Suprapubic skin (tissue), 4 donors: ENCODE measurements at regions not wholly inside any gene's neighbourhood (a gene's known extent, or its start where the extent isn't known, plus 50 kb on each side); places are given as distances from the start of the nearest gene placed in this dataset.

Source experiments
- CTCF ChIP-seq, 2 donors: fragments of 200-600 bp in 1 of 2; fragments of 450-650 bp in 1 of 2; sonication (generic) in 1 of 2; IDR thresholded peaks; one replicate each; pipeline ENCODE4 v1.5.1; 2016 to 2019; ENCODE audit warnings: antibody characterized with exemption in 2 of 2, mild to moderate bottlenecking in 1 of 2, moderate library complexity in 1 of 2
- EP300 ChIP-seq: sonication (generic); formaldehyde crosslinking; IDR thresholded peaks from one replicate; pipeline ENCODE4 v1.6.1; 2017; ENCODE audit warnings: antibody characterized with exemption
- POLR2A ChIP-seq, 2 donors: fragments of 450-650 bp; IDR thresholded peaks; one replicate each; pipeline ENCODE4 v1.6.1; 2017; ENCODE audit warnings: antibody characterized with exemption in 2 of 2, mild to moderate bottlenecking in 2 of 2, moderate library complexity in 2 of 2
- POLR2AphosphoS5 ChIP-seq, 3 donors: sonication (generic); formaldehyde crosslinking; IDR thresholded peaks; one replicate each; pipeline ENCODE4 v1.6.1; 2017; ENCODE audit warnings: antibody characterized with exemption in 3 of 3

- TF ChIP-seq POLR2AphosphoS5 (IDR thresholded peaks at IDR 0.05) (no peak), CTCF (IDR thresholded peaks at IDR 0.05) (no peak), POLR2A (IDR thresholded peaks at IDR 0.05) (no peak), EP300 (no peak)
Observed at GRCh38 chr13:86633346-86633745, 834.1 kb upstream of the SLITRK6 start.
